ENCODE measurements at regions not wholly inside any gene's neighbourhood (a gene's known extent, or its start where the extent isn't known, plus 50 kb on each side); places are given as distances from the start of the nearest gene placed in this dataset.

- Mint-ChIP-seq H3K27ac (no peak overlapping the region), H3K4me1 (no peaks in the 10 kb centered on the region), H3K9me3 (ENCODE audit: insufficient read depth) (no peaks in the 10 kb centered on the region), H3K4me3 (no peak overlapping the region), H3K27me3 (no peaks in the 10 kb centered on the region)
- Histone ChIP-seq H3K4me3 (ENCODE audit: control extremely low read depth in 1 of 5, extremely low read depth in 1 of 5, insufficient read depth in 1 of 5, low read depth in 2 of 5, low read length in 4 of 5) (no peak overlapping the region), H2AFZ (ENCODE audit: insufficient read depth, low read depth, low read length, poor library complexity, severe bottlenecking) (no peak overlapping the region), H4K20me1 (ENCODE audit: control insufficient read depth, insufficient read depth, low read length, poor library complexity, severe bottlenecking) (no peaks in the 10 kb centered on the region), H3K27ac (ENCODE audit: low read length in 2 of 2) (no peak overlapping the region), H3K4me1 (ENCODE audit: control insufficient read depth in 2 of 2, insufficient read depth in 2 of 2, low read length in 2 of 2) (no peaks in the 10 kb centered on the region), H3K9me3 (ENCODE audit: control extremely low read depth in 1 of 3, control insufficient read depth in 2 of 3, insufficient read depth in 1 of 3, low read length in 2 of 3) (peaks cover 0 to 4% (median 0%) of the 10 kb centered on the region in 3 donors), H3K27me3 (replicated peaks in 1 of 4; ENCODE audit: control extremely low read depth in 1 of 4, control insufficient read depth in 3 of 4, insufficient read depth in 4 of 4, low read length in 3 of 4) (no peaks in the 10 kb centered on the region), H3K79me2 (ENCODE audit: control insufficient read depth, insufficient read depth, low read length) (no peaks in the 10 kb centered on the region), H3K36me3 (replicated peaks in 1 of 2; ENCODE audit: control extremely low read depth in 1 of 2, control insufficient read depth in 1 of 2, extremely low read depth in 1 of 2, insufficient read depth in 2 of 2, low read length in 1 of 2) (no peaks in the 10 kb centered on the region), H3K9ac (ENCODE audit: low read length) (no peak overlapping the region), H3K4me2 (replicated peaks; ENCODE audit: low read depth, low read length, poor library complexity, severe bottlenecking) (no peak overlapping the region)
- POLR2A ChIA-PET = no interaction called here
- intact Hi-C loops (cut with micrococcal nuclease) = no loop called here
- 88% methylated on average over 9 of the region's 9 CpGs for WGBS (ENCODE audit: insufficient coverage)
- CTCF ChIA-PET = no interaction called here
- DNase-seq (no peak), ATAC-seq (ENCODE audit: low read depth) (no peak)
- TF ChIP-seq EZH2 (IDR thresholded peaks at IDR 0.05; ENCODE audit: borderline replicate concordance, insufficient read depth, low read depth, low read length, poor library complexity, severe bottlenecking) (no peak), CTCF (IDR thresholded peaks at IDR 0.05) (no peak)
These were observed 1311.1 kb downstream of the BRD1 start for GRCh38 chr22:48516571-48516970.

DNA sequence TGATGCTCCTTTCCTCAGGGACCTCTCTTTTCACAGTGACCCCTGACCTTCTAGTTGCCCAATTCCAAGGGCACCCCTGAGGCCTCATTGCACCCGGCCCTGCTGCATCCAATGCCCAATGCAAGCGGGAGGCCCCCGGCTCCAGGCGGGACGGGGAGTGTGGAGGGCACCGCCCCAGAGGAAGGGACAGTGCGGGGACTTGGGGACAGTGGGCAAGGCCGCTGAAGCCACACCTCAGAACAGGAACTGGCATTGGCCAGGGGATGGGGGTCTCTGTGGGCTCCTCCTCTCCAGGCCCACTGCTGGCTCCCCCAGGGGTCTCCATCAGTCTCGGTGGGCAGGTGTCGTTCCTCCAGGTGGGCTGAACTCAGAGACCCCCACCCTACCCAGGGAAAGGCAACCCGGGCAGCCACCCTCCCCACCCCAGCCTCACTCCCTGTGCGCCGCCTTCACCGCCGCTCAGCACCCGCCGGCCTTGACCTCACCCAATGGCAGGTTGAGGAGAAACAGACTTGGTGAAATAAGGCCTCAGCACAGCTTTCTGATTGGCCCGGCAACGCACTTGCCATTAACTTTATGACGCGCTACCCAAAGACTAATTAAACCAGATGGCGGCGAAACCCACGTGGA is 1312.0 kb downstream of the BRD1 start:
- ChIA-PET POLR2A (no interaction called here), CTCF (no interaction called here)
- Histone ChIP-seq H3K4me2 (replicated peaks; ENCODE audit: low read depth, low read length, poor library complexity, severe bottlenecking) (no peak overlapping the region), H3K36me3 (replicated peaks in 1 of 2; ENCODE audit: control extremely low read depth in 1 of 2, control insufficient read depth in 1 of 2, extremely low read depth in 1 of 2, insufficient read depth in 2 of 2, low read length in 1 of 2) (no peaks in the 10 kb centered on the region), H3K79me2 (ENCODE audit: control insufficient read depth, insufficient read depth, low read length) (no peaks in the 10 kb centered on the region), H3K4me1 (ENCODE audit: control insufficient read depth in 2 of 2, insufficient read depth in 2 of 2, low read length in 2 of 2) (no peaks in the 10 kb centered on the region), H3K9ac (ENCODE audit: low read length) (no peak overlapping the region), H3K4me3 (ENCODE audit: control extremely low read depth in 1 of 5, extremely low read depth in 1 of 5, insufficient read depth in 1 of 5, low read depth in 2 of 5, low read length in 4 of 5) (no peak overlapping the region), H2AFZ (ENCODE audit: insufficient read depth, low read depth, low read length, poor library complexity, severe bottlenecking) (no peak overlapping the region), H3K27me3 (replicated peaks in 1 of 4; ENCODE audit: control extremely low read depth in 1 of 4, control insufficient read depth in 3 of 4, insufficient read depth in 4 of 4, low read length in 3 of 4) (no peaks in the 10 kb centered on the region), H3K9me3 (ENCODE audit: control extremely low read depth in 1 of 3, control insufficient read depth in 2 of 3, insufficient read depth in 1 of 3, low read length in 2 of 3) (peaks cover 0 to 4% (median 0%) of the 10 kb centered on the region in 3 donors), H3K27ac (ENCODE audit: low read length in 2 of 2) (no peak overlapping the region), H4K20me1 (ENCODE audit: control insufficient read depth, insufficient read depth, low read length, poor library complexity, severe bottlenecking) (no peaks in the 10 kb centered on the region)
- Mint-ChIP-seq H3K9me3 (ENCODE audit: insufficient read depth) (no peaks in the 10 kb centered on the region), H3K27ac (no peak overlapping the region), H3K27me3 (no peaks in the 10 kb centered on the region), H3K4me3 (no peak overlapping the region), H3K4me1 (no peaks in the 10 kb centered on the region)
- intact Hi-C loops (cut with micrococcal nuclease) = no loop called here
- ATAC-seq (ENCODE audit: low read depth) (no peak), DNase-seq (no peak)
- 97% methylated on average over 16 of the region's 24 CpGs for WGBS (ENCODE audit: insufficient coverage)
- no peak for TF ChIP-seq EZH2 (IDR thresholded peaks at IDR 0.05; ENCODE audit: borderline replicate concordance, insufficient read depth, low read depth, low read length, poor library complexity, severe bottlenecking)
- no peak for TF ChIP-seq CTCF (IDR thresholded peaks at IDR 0.05)
